HG03196 (cell line): ENCODE measurements at regions not wholly inside any gene's neighbourhood (a gene's known extent, or its start where the extent isn't known, plus 50 kb on each side); places are given as distances from the start of the nearest gene placed in this dataset.

ENCODE experiments used
- ATAC-seq: cut with Tn5 transposase; IDR thresholded peaks from one replicate; pipeline ENCODE4 v1.9.1; 2021; ENCODE audit not compliant: unreplicated experiment

GRCh38 chr10:117635826-117636225 is 93.3 kb downstream of the EMX2 start:
- ATAC-seq = no peak

DNA sequence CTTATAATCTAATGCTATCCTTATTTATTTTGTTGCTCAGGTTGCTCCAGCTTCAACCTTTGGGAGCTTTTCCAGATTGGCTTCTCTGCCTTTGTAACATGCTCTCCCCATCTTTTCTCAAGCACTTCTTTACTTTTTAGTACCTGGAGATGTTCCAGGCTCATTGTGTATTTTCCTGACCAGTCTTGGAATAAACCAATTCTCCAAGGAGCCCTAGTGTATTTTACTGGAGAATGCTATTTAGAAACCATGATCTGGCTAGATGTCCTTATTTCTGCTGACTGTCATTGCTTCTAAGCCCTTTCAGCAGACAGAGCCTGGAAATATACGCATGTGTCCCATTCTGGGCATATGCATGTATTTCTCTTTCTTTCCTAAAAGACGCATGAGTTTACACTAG is 95.7 kb downstream of the EMX2 start:
- no peak for ATAC-seq

DNA sequence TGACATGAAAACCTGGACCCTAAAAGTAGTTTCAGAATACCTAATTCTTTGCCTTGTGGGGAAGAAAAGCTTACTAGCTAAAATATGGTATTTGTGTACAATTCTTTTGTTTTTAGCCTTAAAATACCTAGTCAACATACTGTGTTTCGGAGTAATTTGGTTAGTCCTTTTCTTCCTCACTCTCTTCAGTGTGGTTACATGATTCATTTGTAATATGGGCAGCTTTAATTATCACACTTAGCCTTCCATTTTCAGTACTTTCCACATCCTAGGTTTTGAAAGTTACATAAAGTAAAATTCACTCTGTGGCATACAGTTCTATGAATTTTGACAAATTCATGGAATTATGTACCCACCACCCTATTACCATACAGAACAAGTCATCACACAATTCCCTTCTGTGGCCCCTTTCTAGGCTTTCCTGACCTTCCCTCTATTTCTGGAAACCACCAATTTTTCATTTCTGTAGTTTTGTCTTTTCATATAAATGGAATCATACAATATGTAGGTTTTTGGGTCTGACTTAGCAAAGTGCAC is 96.2 kb downstream of the EMX2 start:
- ATAC-seq = no peak

DNA sequence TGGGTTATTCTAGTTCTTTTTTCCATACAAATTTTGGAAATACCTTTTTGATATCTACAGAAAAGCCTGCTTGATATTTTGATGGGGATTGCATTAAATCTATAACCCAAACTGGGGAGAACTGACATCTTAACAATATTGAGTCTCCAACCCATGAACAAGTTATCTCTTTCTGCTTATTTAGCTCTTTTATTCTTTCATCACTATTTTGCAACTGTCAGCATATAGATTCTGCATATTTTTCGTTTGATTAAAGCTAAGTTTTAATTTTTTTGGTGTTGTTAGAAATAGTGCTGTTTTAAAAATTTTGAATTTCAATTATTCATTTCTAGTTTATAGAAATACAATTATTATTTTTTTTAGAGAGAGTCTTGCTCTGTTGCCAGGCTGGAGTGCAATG is 97.9 kb downstream of the EMX2 start:
- ATAC-seq = no peak

GRCh38 chr10:117646718-117647117 is 104.2 kb downstream of the EMX2 start:
- ATAC-seq = no peak

DNA sequence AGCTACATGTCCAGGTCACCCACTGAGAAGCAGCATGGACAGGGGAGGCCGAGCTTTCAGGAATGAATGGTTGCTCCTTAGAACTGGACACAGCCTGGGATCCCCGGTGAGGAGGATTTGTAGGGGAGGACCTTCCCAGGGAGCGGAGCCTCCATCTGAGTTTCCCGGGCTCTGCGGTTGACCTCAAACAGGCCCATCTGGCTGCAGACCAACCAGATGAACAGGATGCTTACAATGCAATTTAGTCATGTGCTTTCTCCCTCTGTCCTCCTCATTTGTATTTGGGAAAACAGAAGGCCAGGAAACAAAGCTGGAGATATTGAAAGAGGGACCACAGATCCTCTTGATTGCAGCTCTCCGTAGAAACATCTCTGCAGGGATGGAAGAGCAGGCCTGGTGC is 104.8 kb downstream of the EMX2 start:
- no peak for ATAC-seq

- ATAC-seq = no peak
Observed at GRCh38 chr10:117651121-117651520, 108.6 kb downstream of the EMX2 start.

GRCh38 chr10:117652228-117653169 is 110.0 kb downstream of the EMX2 start:
- ATAC-seq = peak; percentile 24

DNA sequence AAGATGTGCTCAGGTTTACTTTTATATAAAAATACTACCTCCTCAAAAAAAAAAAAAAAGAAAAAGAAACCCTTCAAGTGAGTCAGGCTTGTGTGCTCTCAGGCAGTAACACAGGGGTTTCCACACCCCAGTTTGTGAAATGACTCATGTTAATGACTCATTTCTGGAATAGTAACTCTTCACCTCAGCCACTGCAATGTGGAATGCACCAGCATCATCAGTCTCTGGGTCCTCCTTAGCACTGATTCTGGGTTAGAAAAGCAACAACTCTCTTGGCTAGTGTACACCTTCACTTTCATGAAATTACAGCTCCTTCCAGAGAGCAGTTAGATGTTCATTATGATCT is 110.6 kb downstream of the EMX2 start:
- ATAC-seq = peak; percentile 79

GRCh38 chr10:117654105-117654504 is 111.6 kb downstream of the EMX2 start:
- ATAC-seq = no peak

- ATAC-seq = peak; percentile 90
Observed at GRCh38 chr10:117656385-117657367, 114.1 kb downstream of the EMX2 start.

DNA sequence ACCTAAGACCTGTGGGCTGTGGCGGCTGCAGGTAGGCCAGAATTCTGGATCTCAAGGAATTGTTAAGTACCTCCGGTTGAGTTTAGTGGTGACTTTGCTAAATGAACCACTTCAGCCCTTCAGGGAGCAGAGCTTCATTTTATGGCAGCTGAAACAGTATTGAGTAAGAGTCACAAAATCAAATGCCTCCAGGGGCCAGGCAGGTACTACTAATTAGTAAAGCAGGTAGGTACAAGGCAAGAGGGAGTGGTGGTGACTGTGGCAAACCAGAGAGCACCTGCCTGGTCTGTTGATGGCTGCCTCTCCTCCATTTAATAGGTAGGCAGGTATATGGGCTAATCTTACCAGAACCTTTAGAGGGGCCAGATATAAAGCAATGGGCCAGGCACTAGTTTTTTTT is 118.8 kb downstream of the EMX2 start:
- no peak for ATAC-seq

DNA sequence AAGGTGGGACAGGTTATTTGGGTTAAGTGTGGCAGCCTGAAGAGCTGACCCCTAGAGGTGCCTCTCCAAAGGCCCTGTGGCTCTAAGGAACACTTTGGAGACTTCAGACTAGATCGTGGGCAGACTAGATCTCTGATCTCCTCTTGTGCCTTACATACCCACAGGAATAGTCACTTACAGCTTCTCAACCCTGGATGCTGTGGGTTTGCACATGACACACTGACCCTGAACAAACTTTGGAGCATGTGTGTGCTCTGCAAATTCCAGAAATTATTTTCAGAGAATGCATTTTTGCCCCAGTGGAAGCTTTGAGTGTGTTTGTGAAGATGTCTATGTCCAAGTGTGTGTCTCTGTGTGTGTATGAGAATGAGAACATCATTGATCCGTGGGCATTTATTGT is 119.6 kb downstream of the EMX2 start:
- ATAC-seq = no peak

DNA sequence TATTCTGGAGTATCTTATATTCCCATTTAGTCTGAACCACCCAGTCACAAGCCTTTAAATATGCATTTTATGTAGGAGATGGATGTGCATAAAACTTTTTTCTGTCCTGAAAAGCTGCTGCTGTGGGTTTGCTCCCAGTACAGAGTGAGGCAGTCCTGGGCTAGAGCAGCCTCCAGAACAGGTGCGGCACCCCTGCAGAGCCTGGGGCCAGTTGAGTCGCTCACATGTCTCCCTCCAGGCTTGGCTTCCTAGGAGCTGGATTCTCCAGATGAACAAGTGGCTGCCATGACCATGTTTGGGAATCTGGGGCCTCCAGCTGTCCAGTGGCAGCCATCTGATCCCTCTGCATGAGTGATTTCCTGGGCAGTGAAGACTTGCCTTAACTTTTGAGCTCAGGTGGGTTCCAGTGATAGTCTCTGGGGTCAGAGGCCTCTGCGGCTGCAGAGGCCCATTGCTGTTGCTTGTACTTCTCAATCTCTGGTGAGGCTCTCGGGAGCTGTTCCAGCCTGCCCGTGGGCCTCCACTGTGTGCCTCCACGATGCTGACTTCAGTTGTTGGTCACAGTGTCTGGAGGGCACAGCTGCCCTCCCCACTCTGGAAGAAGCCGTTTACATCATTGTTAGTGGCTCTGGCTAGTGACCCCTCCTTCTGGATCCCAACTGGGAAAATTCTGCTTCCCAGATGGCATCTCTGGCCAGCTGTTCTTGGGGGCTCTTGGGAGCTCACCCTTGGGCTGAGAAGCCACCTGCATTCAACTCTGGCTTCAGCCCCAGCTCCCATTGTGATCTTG is 120.4 kb downstream of the EMX2 start:
- ATAC-seq = no peak

- peak; percentile 95 for ATAC-seq
Observed at GRCh38 chr10:117663750-117664149, 121.2 kb downstream of the EMX2 start.

DNA sequence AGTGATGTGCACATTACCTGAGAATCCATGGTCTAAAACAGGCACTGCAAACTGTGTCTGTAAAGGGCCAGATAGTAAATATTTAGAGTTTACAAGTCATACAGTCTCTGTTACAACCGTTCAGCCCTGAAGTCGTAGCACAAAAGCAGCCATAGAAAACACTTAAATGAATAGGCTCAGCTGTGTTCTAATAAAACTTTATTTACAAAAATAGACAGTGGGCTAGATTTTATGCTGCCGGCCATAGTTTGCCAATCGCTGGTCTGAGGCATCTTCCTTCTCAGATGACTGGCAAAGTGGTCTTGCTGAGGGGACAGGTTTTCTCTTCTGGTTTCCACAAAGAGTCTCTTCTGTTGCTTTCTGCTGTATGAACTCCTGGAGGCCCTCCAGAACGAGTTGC is 121.7 kb downstream of the EMX2 start:
- ATAC-seq = no peak

DNA sequence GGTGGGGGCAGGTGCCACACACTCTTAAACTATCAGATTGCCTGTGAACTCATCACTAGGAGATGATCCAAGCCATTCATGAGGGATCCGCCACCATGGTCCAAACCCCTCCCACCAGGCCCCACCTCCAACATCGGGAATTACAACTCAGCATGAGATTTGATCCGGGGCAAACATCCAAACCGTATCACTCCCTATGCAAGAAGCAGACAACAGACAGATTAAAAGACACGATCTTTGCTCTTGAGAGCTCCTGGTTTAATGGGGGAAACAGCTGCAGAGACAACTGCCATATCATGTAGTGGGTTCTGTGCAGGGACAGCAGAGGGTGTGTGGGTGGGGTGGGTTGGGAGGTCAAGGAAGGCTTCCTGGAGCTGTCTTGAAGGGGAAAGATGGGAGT is 123.6 kb downstream of the EMX2 start:
- ATAC-seq = no peak

DNA sequence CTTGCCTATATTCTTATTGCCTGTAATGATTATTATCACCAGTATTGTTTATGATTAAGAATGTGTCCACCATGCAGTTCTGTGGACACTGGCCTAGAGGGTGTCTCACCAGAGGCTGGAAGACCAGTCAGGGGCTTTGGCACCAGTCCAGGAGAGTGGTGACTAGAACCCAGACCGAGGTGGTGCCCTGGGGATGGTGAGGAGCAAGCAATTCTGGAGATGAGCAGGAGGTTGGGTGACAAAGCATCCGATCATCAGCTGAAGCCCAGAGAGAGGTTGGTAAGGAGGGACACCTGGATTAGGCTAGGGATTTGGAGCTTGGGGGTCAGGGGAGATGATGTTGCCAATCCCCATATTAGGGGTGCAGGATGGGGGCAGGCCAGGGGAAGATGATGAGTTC is 124.4 kb downstream of the EMX2 start:
- ATAC-seq = no peak

DNA sequence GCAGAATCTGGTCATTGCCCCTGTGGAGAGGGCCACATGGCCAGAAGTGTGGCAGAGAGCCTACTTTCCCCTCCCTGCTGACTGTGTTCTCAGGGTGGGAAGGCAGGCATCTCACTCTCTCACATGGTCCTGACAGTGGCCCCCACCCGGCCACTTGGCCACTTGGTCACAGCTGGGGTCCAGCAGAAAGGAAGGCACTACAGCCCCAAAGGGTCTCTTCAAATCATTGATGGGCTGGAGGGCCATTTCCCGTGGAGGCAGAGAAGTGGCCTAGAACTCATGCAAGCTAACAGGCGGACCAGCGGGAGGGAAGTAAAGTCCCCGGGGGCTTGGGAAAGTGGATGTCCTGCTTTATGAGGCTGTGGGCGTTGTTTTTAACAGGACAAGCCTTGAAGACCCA is 125.3 kb downstream of the EMX2 start:
- ATAC-seq = no peak

DNA sequence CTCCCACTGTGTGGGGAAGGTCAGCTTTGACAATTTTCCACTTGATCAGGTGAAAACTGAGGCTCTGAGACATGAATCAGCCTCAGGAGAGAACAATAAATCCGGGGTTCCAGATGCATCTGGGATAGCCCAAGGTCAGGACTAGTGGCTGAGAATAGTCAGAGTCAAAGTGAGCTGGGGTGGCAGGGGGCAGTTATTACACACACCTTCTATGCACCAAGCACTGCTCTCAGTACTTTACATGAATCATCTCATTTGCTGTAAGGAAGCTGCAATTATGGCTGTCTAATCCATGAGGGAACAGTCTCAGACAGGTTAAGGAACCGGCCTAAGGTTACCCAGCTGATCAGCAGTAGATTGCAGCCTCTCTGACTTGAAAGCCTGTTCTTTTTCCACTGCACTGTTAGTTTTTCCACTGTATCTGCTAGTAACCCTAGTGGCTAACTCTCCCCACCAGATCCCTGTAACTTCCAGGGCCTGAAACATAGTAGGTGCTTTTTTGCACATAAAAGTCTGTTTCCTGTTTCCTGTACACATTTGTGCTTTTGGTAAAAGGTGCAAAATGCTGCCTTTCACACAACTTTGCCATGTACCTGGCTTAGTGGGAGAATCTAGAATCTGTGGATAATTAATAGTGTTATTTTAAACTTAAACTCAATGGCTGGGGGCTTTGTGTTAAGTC is 125.9 kb downstream of the EMX2 start:
- no peak for ATAC-seq
